Adrenal gland (tissue), 9 donors: ENCODE measurements at regions not wholly inside any gene's neighbourhood (a gene's known extent, or its start where the extent isn't known, plus 50 kb on each side); places are given as distances from the start of the nearest gene placed in this dataset.
"Not testable (repeated sequence)": the region's sequence is repeated elsewhere in the genome, so short reads cannot be mapped to it uniquely, and the experiment has no call there.

Source experiments
- DNase-seq, 7 donors: peaks; one replicate each; pipeline ENCODE4 v3.0.0-alpha.2; 2019 to 2020
- H3K27ac ChIP-seq, 5 donors: fragments of 200-600 bp; sonication (generic) in 4 of 5; 1 replicate in 3 of 5; 2 replicates in 2 of 5; pipeline versions ENCODE4 v1.5.1 to v1.8.0; 2016 to 2020; ENCODE audit warnings: mild to moderate bottlenecking in 1 of 5
- H3K27me3 ChIP-seq: fragments of 200-600 bp; 2 replicates; pipeline ENCODE4 v1.8.0; 2021
- H3K36me3 ChIP-seq, 2 donors: fragments of 200-600 bp; replicated peaks in 1 of 2; 1 replicate in 1 of 2; 2 replicates in 1 of 2; pipeline versions ENCODE4 v1.5.1 to v1.8.0; 2018 to 2022
- H3K4me1 ChIP-seq, 2 donors: fragments of 200-600 bp; replicated peaks in 1 of 2; 1 replicate in 1 of 2; 2 replicates in 1 of 2; pipeline versions ENCODE4 v1.5.1 to v1.8.0; 2018 to 2021
- H3K4me3 ChIP-seq, 4 donors: fragments of 200-600 bp; sonication (generic) in 3 of 4; one replicate each; pipeline ENCODE4 v1.5.1; 2016 to 2018
- H3K9me3 ChIP-seq, 3 donors: fragments of 200-600 bp; sonication (generic) in 1 of 3; replicated peaks in 1 of 3; 1 replicate in 2 of 3; 2 replicates in 1 of 3; pipeline versions ENCODE4 v1.5.1 to v1.8.0; 2016 to 2021
- CTCF ChIP-seq, 6 experiments: fragments of 450-650 bp in 4 of 6; fragments of 200-600 bp in 2 of 6; sonication (generic) in 1 of 6; IDR thresholded peaks; 1 replicate in 5 of 6; 2 replicates in 1 of 6; pipeline versions ENCODE4 v1.5.1 to v1.8.0; 2016 to 2021; ENCODE audit warnings: antibody characterized with exemption in 6 of 6, mild to moderate bottlenecking in 2 of 6, moderate library complexity in 1 of 6
- POLR2A ChIP-seq, 2 donors: fragments of 450-650 bp; IDR thresholded peaks; one replicate each; pipeline ENCODE4 v1.6.1; 2017; ENCODE audit warnings: antibody characterized with exemption in 2 of 2, mild to moderate bottlenecking in 2 of 2, moderate library complexity in 1 of 2
- WGBS, 4 donors: extraction: QIAGEN DNeasy Blood & Tissue Kit in 2 of 4; methylation state at CpG; one replicate each; pipeline versions ENCODE4 v1.1.5 to v1.1.7; 2013 to 2017; 5-methylcytosine and 5-hydroxymethylcytosine counted together
- intact Hi-C, 2 donors: fragments of 100-400 bp; cut with DNase I; formaldehyde crosslinking; loops; one replicate each; pipeline versions ENCODE4 v1.14.1 to v1.15.0; 2022 to 2023
- donor health status: healthy with polysubstance abuse.
- donor health status: Bipolar disorder and iron deficiency.
- donor health status: DM: yes; HTN: yes; CAD: no.
- donor health status: DM: no; HTN: no; CAD: no.
- donor health status: DM: no; HTN: no; CAD: no.

- Histone ChIP-seq H3K4me3 (no peak overlapping the region), H3K27ac (no peak overlapping the region), H3K9me3 (no peaks in the 10 kb centered on the region), H3K4me1 (no peaks in the 10 kb centered on the region), H3K36me3 (no peaks in the 10 kb centered on the region), H3K27me3 (no peaks in the 10 kb centered on the region)
- TF ChIP-seq CTCF (IDR thresholded peaks at IDR 0.05) = no peak
- no peak for TF ChIP-seq POLR2A (IDR thresholded peaks at IDR 0.05)
- DNase-seq = no peak
- WGBS, 4 donors = 70 to 76% (median 75%) methylated on average over 2 of the region's 2 CpGs
- intact Hi-C loops = no loop called here
Measured at GRCh38 chr2:122333932-122334331, 578.5 kb downstream of the TSN start.

GRCh38 chr2:122338000-122338399, 582.5 kb downstream of the TSN start:
- TF ChIP-seq CTCF (IDR thresholded peaks at IDR 0.05) (no peak), POLR2A (IDR thresholded peaks at IDR 0.05) (no peak)
- H3K27me3 ChIP-seq = no peaks in the 10 kb centered on the region
- no peaks in the 10 kb centered on the region for H3K9me3 ChIP-seq
- no peaks in the 10 kb centered on the region for H3K4me1 ChIP-seq
- 51 to 60% (median 56%) methylated on average over 5 of the region's 5 CpGs for WGBS, 4 donors
- H3K27ac ChIP-seq = no peak overlapping the region
- intact Hi-C loops = no loop called here
- no peak for DNase-seq
- no peaks in the 10 kb centered on the region for H3K36me3 ChIP-seq
- no peak overlapping the region for H3K4me3 ChIP-seq

GRCh38 chr2:122340246-122340645, 584.8 kb downstream of the TSN start:
- Histone ChIP-seq H3K4me1 (no peaks in the 10 kb centered on the region), H3K36me3 (no peaks in the 10 kb centered on the region), H3K27ac (no peak overlapping the region), H3K9me3 (no peaks in the 10 kb centered on the region), H3K4me3 (no peak overlapping the region), H3K27me3 (no peaks in the 10 kb centered on the region)
- intact Hi-C loops = no loop called here
- 45 to 60% (median 51%) methylated on average over 3 of the region's 3 CpGs for whole genome bisulfite sequencing, 4 donors
- TF ChIP-seq CTCF (IDR thresholded peaks at IDR 0.05) (no peak), POLR2A (IDR thresholded peaks at IDR 0.05) (no peak)
- no peak for DNase-seq

GRCh38 chr2:122341007-122341406, 585.6 kb downstream of the TSN start:
- intact Hi-C loops = no loop called here
- H3K9me3 ChIP-seq = no peaks in the 10 kb centered on the region
- no peaks in the 10 kb centered on the region for H3K4me1 ChIP-seq
- TF ChIP-seq POLR2A (IDR thresholded peaks at IDR 0.05) = no peak
- no peak for TF ChIP-seq CTCF (IDR thresholded peaks at IDR 0.05)
- no peaks in the 10 kb centered on the region for H3K27me3 ChIP-seq
- no peak overlapping the region for H3K4me3 ChIP-seq
- 72 to 78% (median 75%) methylated on average over 5 of the region's 5 CpGs for WGBS, 4 donors
- no peak overlapping the region for H3K27ac ChIP-seq
- no peak for DNase-seq
- H3K36me3 ChIP-seq = no peaks in the 10 kb centered on the region

- H3K27me3 ChIP-seq, H3K27ac ChIP-seq, H3K4me3 ChIP-seq, H3K4me1 ChIP-seq, H3K9me3 ChIP-seq, H3K36me3 ChIP-seq, DNase-seq, intact Hi-C loops: not testable (repeated sequence)
- 78 to 91% (median 80%) methylated on average over 7 to 8 of the region's 8 CpGs for WGBS, 4 donors
Measured at GRCh38 chr2:122352151-122352550, 596.7 kb downstream of the TSN start.
